Mammary epithelial cell (primary cell): ENCODE measurements at regions not wholly inside any gene's neighbourhood (a gene's known extent, or its start where the extent isn't known, plus 50 kb on each side); places are given as distances from the start of the nearest gene placed in this dataset.

Experiments
- CTCF ChIP-seq, 2 donors: IDR thresholded peaks in 1 of 2; conservative IDR thresholded peaks in 1 of 2; 2 replicates each; pipeline ENCODE4 v1.5.1; 2011 to 2012; ENCODE audit warnings: inconsistent platforms in 2 of 2, low read length in 2 of 2, mild to moderate bottlenecking in 2 of 2, control low read depth in 1 of 2, low read depth in 1 of 2; ENCODE audit not compliant: insufficient read depth in 1 of 2; ENCODE audit errors: extremely low read depth in 1 of 2
- EZH2 ChIP-seq: IDR thresholded peaks from 2 replicates; pipeline ENCODE4 v1.6.1; 2012; ENCODE audit warnings: low read length, inconsistent platforms, borderline replicate concordance

DNA sequence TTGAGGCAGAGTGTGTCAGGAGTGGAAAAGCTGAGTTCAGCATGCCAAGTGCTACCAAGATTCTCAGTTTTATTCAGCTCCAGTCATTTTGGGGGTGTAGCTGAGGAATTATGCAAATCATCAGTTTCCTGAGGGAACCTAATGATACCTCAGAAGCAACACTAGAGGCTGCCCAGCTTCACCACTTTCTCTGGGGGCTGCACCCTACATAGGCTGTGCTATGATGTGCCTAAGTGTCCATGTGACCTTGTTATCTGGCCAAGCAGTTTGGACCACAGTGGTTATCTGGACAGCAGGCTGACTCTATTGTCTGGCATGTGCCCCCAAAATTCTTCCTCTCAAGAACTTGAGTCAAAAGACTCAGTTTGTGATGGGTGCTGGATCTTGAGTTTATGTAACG lies 374.6 kb upstream of the SYNCRIP start:
- TF ChIP-seq CTCF (conservative IDR thresholded peaks at IDR 0.05 in 1 of 2, IDR thresholded peaks at IDR 0.05 in 1 of 2; ENCODE audit: extremely low read depth in 1 of 2, insufficient read depth in 1 of 2, low read depth in 1 of 2, low read length in 2 of 2) (no peak), EZH2 (no peak)
